Naive thymus-derived CD4-positive, alpha-beta T cell (primary cell): ENCODE measurements at regions not wholly inside any gene's neighbourhood (a gene's known extent, or its start where the extent isn't known, plus 50 kb on each side); places are given as distances from the start of the nearest gene placed in this dataset.
"Not testable (repeated sequence)": the region's sequence is repeated elsewhere in the genome, so short reads cannot be mapped to it uniquely, and the experiment has no call there.

ENCODE experiments used
- ATAC-seq: fragments of 150-1000 bp; cut with Tn5 transposase; 2 replicates; pipeline ENCODE4 v1.10.0; 2021; ENCODE audit warnings: mild to moderate bottlenecking, moderate library complexity
- CTCF ChIA-PET: fragments of 350-600 bp; sonication (Branson Sonifier 250); formaldehyde crosslinking; loops from one replicate; lab custom pipeline; 2021; ENCODE audit warnings: antibody characterized with exemption; lab: Charles Lee
- POLR2A ChIA-PET: fragments of 350-600 bp; sonication (Branson Sonifier 250); formaldehyde crosslinking; loops from one replicate; lab custom pipeline; 2021; ENCODE audit warnings: antibody characterized with exemption, inconsistent platforms; lab: Charles Lee
- DNase-seq, 9 donors: peaks; one replicate each; pipeline versions ENCODE4 v3.0.0 to v3.0.0-alpha.2; 2020 to 2022; ENCODE audit warnings: mixed read lengths in 1 of 9
- H3K27ac ChIP-seq: one replicate; pipeline ENCODE4 v1.7.0; 2013; ENCODE audit warnings: mild to moderate bottlenecking, low read depth, low read length, moderate library complexity
- H3K27me3 ChIP-seq, 2 donors: one replicate each; pipeline ENCODE4 v1.7.0; 2013; ENCODE audit warnings: low read length in 2 of 2, mild to moderate bottlenecking in 2 of 2, moderate library complexity in 2 of 2; ENCODE audit not compliant: control insufficient read depth in 2 of 2, insufficient read depth in 2 of 2
- H3K36me3 ChIP-seq, 3 experiments: 1 replicate in 2 of 3; 2 replicates in 1 of 3; pipeline ENCODE4 v1.7.0; 2013; ENCODE audit warnings: low read length in 3 of 3, mild to moderate bottlenecking in 3 of 3, moderate library complexity in 1 of 3; ENCODE audit not compliant: insufficient read depth in 3 of 3, control insufficient read depth in 2 of 3
- H3K4me1 ChIP-seq, 2 donors: one replicate each; pipeline ENCODE4 v1.7.0; 2013; ENCODE audit warnings: low read length in 2 of 2, mild to moderate bottlenecking in 2 of 2, moderate library complexity in 1 of 2; ENCODE audit not compliant: control insufficient read depth in 2 of 2, insufficient read depth in 2 of 2
- H3K4me3 ChIP-seq: 2 replicates; pipeline ENCODE4 v1.7.0; 2013; ENCODE audit warnings: mild to moderate bottlenecking, low read length
- H3K9me3 ChIP-seq, 3 experiments: 1 replicate in 2 of 3; 2 replicates in 1 of 3; pipeline ENCODE4 v1.7.0; 2013; ENCODE audit warnings: low read length in 3 of 3; ENCODE audit not compliant: control insufficient read depth in 2 of 3
- H3K27ac Mint-ChIP-seq, 9 donors: one replicate each; pipeline ENCODE4 v1.8.0; 2020 to 2022; ENCODE audit warnings: mixed read lengths in 9 of 9, mild to moderate bottlenecking in 8 of 9, moderate library complexity in 5 of 9, inconsistent platforms in 2 of 9
- H3K27me3 Mint-ChIP-seq, 5 donors: one replicate each; pipeline ENCODE4 v1.8.0; 2021 to 2022; ENCODE audit warnings: mixed read lengths in 5 of 5, mild to moderate bottlenecking in 1 of 5
- H3K36me3 Mint-ChIP-seq, 5 donors: one replicate each; pipeline ENCODE4 v1.8.0; 2020 to 2022; ENCODE audit warnings: mixed read lengths in 5 of 5, mild to moderate bottlenecking in 3 of 5, inconsistent platforms in 1 of 5
- H3K4me1 Mint-ChIP-seq, 7 donors: one replicate each; pipeline ENCODE4 v1.8.0; 2020 to 2022; ENCODE audit warnings: mixed read lengths in 7 of 7, mild to moderate bottlenecking in 3 of 7, inconsistent platforms in 1 of 7
- H3K4me3 Mint-ChIP-seq, 10 donors: one replicate each; pipeline ENCODE4 v1.8.0; 2020 to 2022; ENCODE audit warnings: mild to moderate bottlenecking in 10 of 10, mixed read lengths in 10 of 10, moderate library complexity in 6 of 10, inconsistent platforms in 2 of 10
- H3K9me3 Mint-ChIP-seq, 11 donors: one replicate each; pipeline ENCODE4 v1.8.0; 2020 to 2022; ENCODE audit warnings: mixed read lengths in 11 of 11, mild to moderate bottlenecking in 4 of 11, inconsistent platforms in 1 of 11, moderate library complexity in 1 of 11
- intact Hi-C, 2 donors: fragments of 100-400 bp; cut with micrococcal nuclease; formaldehyde crosslinking; loops; one replicate each; pipeline ENCODE4 v1.15.1; 2023

GRCh38 chr18:54662986-54663385, 71.9 kb downstream of the DYNAP start:
- Histone ChIP-seq H3K27me3 (no peaks in the 10 kb centered on the region), H3K9me3 (no peaks in the 10 kb centered on the region), H3K36me3 (no peaks in the 10 kb centered on the region), H3K4me1 (no peaks in the 10 kb centered on the region), H3K4me3 (no peak overlapping the region), H3K27ac (no peak overlapping the region)
- ChIA-PET POLR2A (no interaction called here), CTCF (interaction anchor here (0.9 kb wide), 1 partner anchor 8 kb away, joined by 3 read pairs; no protein-coding TSS in a partner anchor)
- Mint-ChIP-seq H3K27ac (no peak overlapping the region), H3K4me3 (no peak overlapping the region), H3K36me3 (peaks cover 0 to 4% (median 0%) of the 10 kb centered on the region in 5 donors), H3K9me3 (peaks cover 0 to 7% (median 2%) of the 10 kb centered on the region in 11 donors), H3K27me3 (peaks cover 4 to 15% (median 11%) of the 10 kb centered on the region in 5 donors), H3K4me1 (no peaks in the 10 kb centered on the region)
- ATAC-seq (no peak), DNase-seq (no peak)
- intact Hi-C loops = no loop called here

GRCh38 chr18:54669701-54670100, 78.7 kb downstream of the DYNAP start:
- H3K4me3 ChIP-seq, DNase-seq, H3K27ac ChIP-seq, H3K4me3 Mint-ChIP-seq, POLR2A ChIA-PET, H3K4me1 Mint-ChIP-seq, H3K4me1 ChIP-seq, H3K27ac Mint-ChIP-seq, H3K36me3 ChIP-seq, H3K9me3 Mint-ChIP-seq, H3K9me3 ChIP-seq, H3K27me3 Mint-ChIP-seq, H3K27me3 ChIP-seq, H3K36me3 Mint-ChIP-seq, ATAC-seq, CTCF ChIA-PET: not testable (repeated sequence)
- intact Hi-C loops = loop anchor here (2.0 to 5.0 kb wide), 2 partner anchors 111 to 1102 kb away; no protein-coding TSS in a partner anchor

- Mint-ChIP-seq H3K4me3 (no peak overlapping the region), H3K36me3 (no peaks in the 10 kb centered on the region), H3K9me3 (peaks cover 0 to 1% (median 0%) of the 10 kb centered on the region in 11 donors), H3K27ac (no peak overlapping the region), H3K4me1 (no peaks in the 10 kb centered on the region), H3K27me3 (peaks cover 0 to 10% (median 9%) of the 10 kb centered on the region in 5 donors)
- peak in 4 of 9 donors; percentile 16 to 30 (median 20) for DNase-seq
- CTCF ChIA-PET = interaction anchor here (0.9 to 1.4 kb wide), 4 partner anchors 8 to 279 kb away, joined by 3 read pairs; no protein-coding TSS in a partner anchor
- Histone ChIP-seq H3K27me3 (no peaks in the 10 kb centered on the region), H3K27ac (no peak overlapping the region), H3K36me3 (no peaks in the 10 kb centered on the region), H3K4me1 (no peaks in the 10 kb centered on the region), H3K4me3 (no peak overlapping the region), H3K9me3 (no peaks in the 10 kb centered on the region)
- ATAC-seq = no peak
- intact Hi-C loops = loop anchor here (1.0 to 5.0 kb wide), 7 partner anchors 112 to 1104 kb away; partner anchors contain the start of genes C18orf54 (in 1 of the 2) and STARD6 (in 1 of the 2)
- POLR2A ChIA-PET = interaction anchor here (0.6 kb wide), 1 partner anchor 60 kb away, joined by 3 read pairs; no protein-coding TSS in a partner anchor
These were observed 80.3 kb downstream of the DYNAP start for GRCh38 chr18:54671291-54671881.

GRCh38 chr18:54672109-54672508, 81.1 kb downstream of the DYNAP start:
- intact Hi-C loops = loop anchor here in 1 of 2 donors (5.0 kb wide), 1 partner anchor 1105 kb away; no protein-coding TSS in a partner anchor
- no peaks in the 10 kb centered on the region for H3K9me3 Mint-ChIP-seq
- ChIA-PET CTCF (interaction anchor here (1.4 kb wide), 1 partner anchor 12 kb away, joined by 3 read pairs; no protein-coding TSS in a partner anchor), POLR2A (no interaction called here)
- Histone ChIP-seq H3K27ac (no peak overlapping the region), H3K4me3 (no peak overlapping the region), H3K36me3 (no peaks in the 10 kb centered on the region), H3K4me1 (no peaks in the 10 kb centered on the region), H3K9me3 (no peaks in the 10 kb centered on the region), H3K27me3 (no peaks in the 10 kb centered on the region)
- DNase-seq (no peak), ATAC-seq (no peak)
- no peaks in the 10 kb centered on the region for H3K4me1 Mint-ChIP-seq
- no peak overlapping the region for H3K27ac Mint-ChIP-seq
- no peaks in the 10 kb centered on the region for H3K36me3 Mint-ChIP-seq
- peaks cover 0 to 12% (median 9%) of the 10 kb centered on the region in 5 donors for H3K27me3 Mint-ChIP-seq
- H3K4me3 Mint-ChIP-seq = no peak overlapping the region

GRCh38 chr18:54672846-54673475, 81.9 kb downstream of the DYNAP start:
- no peaks in the 10 kb centered on the region for H3K36me3 Mint-ChIP-seq
- Histone ChIP-seq H3K36me3 (no peaks in the 10 kb centered on the region), H3K4me1 (no peaks in the 10 kb centered on the region), H3K27me3 (no peaks in the 10 kb centered on the region), H3K9me3 (no peaks in the 10 kb centered on the region), H3K4me3 (no peak overlapping the region), H3K27ac (no peak overlapping the region)
- ChIA-PET POLR2A (no interaction called here), CTCF (interaction anchor here (1.4 kb wide), 1 partner anchor 11 kb away, joined by 3 read pairs; no protein-coding TSS in a partner anchor)
- intact Hi-C loops = loop anchor here in 1 of 2 donors (5.0 kb wide), 1 partner anchor 1106 kb away; no protein-coding TSS in a partner anchor
- H3K27ac Mint-ChIP-seq = no peak overlapping the region
- no peak overlapping the region for H3K4me3 Mint-ChIP-seq
- H3K4me1 Mint-ChIP-seq = no peaks in the 10 kb centered on the region
- H3K9me3 Mint-ChIP-seq = no peaks in the 10 kb centered on the region
- ATAC-seq (no peak), DNase-seq (no peak)
- H3K27me3 Mint-ChIP-seq = peaks cover 0 to 13% (median 9%) of the 10 kb centered on the region in 5 donors

GRCh38 chr18:54673936-54674335, 82.9 kb downstream of the DYNAP start:
- no peak overlapping the region for H3K27ac ChIP-seq
- H3K9me3 ChIP-seq = no peaks in the 10 kb centered on the region
- no peaks in the 10 kb centered on the region for H3K36me3 ChIP-seq
- H3K4me3 ChIP-seq = no peak overlapping the region
- no peak overlapping the region for H3K27ac Mint-ChIP-seq
- no peaks in the 10 kb centered on the region for H3K9me3 Mint-ChIP-seq
- no peaks in the 10 kb centered on the region for H3K36me3 Mint-ChIP-seq
- no peak overlapping the region for H3K4me3 Mint-ChIP-seq
- POLR2A ChIA-PET = no interaction called here
- ATAC-seq (no peak), DNase-seq (no peak)
- intact Hi-C loops = loop anchor here in 1 of 2 donors (5.0 kb wide), 1 partner anchor 1107 kb away; no protein-coding TSS in a partner anchor
- no peaks in the 10 kb centered on the region for H3K4me1 Mint-ChIP-seq
- peaks cover 0 to 15% (median 5%) of the 10 kb centered on the region in 5 donors for H3K27me3 Mint-ChIP-seq
- no peaks in the 10 kb centered on the region for H3K27me3 ChIP-seq
- CTCF ChIA-PET = no interaction called here
- H3K4me1 ChIP-seq = no peaks in the 10 kb centered on the region
